Body of pancreas (tissue), 4 donors: ENCODE measurements at regions not wholly inside any gene's neighbourhood (a gene's known extent, or its start where the extent isn't known, plus 50 kb on each side); places are given as distances from the start of the nearest gene placed in this dataset.

ENCODE experiments used
- POLR2A ChIP-seq, 3 donors: fragments of 450-650 bp; IDR thresholded peaks; one replicate each; pipeline ENCODE4 v1.6.1; 2016; ENCODE audit warnings: antibody characterized with exemption in 3 of 3, mild to moderate bottlenecking in 2 of 3
- TF ChIP-seq, protein P1 (sequence below), 7 experiments: fragments of 450-650 bp in 4 of 7; fragments of 200-600 bp in 3 of 7; sonication (generic) in 3 of 7; IDR thresholded peaks; one replicate each; pipeline ENCODE4 v1.5.1; 2016 to 2019; ENCODE audit warnings: antibody characterized with exemption in 7 of 7

DNA sequence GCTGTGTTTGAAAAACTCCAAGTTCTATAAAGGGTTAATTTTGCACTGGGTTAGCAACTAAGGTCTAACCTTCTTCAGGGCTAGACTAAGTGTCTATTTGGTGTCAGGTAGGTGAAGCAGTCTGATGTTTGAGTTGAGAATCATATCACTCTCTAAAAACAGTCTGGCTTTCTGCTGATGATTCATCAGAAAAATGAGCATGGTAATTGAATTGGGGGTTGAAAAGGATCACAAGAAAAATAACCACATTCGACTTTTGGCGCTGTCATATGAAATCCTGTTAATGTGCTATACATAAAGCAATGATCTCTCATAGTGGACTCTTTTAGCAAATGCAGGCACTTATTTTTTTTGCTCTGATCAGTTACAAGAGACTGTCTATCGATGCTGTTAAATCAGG lies 242.2 kb upstream of the AZI2 start:
- TF ChIP-seq, protein P1, sequence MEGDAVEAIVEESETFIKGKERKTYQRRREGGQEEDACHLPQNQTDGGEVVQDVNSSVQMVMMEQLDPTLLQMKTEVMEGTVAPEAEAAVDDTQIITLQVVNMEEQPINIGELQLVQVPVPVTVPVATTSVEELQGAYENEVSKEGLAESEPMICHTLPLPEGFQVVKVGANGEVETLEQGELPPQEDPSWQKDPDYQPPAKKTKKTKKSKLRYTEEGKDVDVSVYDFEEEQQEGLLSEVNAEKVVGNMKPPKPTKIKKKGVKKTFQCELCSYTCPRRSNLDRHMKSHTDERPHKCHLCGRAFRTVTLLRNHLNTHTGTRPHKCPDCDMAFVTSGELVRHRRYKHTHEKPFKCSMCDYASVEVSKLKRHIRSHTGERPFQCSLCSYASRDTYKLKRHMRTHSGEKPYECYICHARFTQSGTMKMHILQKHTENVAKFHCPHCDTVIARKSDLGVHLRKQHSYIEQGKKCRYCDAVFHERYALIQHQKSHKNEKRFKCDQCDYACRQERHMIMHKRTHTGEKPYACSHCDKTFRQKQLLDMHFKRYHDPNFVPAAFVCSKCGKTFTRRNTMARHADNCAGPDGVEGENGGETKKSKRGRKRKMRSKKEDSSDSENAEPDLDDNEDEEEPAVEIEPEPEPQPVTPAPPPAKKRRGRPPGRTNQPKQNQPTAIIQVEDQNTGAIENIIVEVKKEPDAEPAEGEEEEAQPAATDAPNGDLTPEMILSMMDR (IDR thresholded peaks at IDR 0.05) = no peak
- TF ChIP-seq POLR2A (IDR thresholded peaks at IDR 0.05) = no peak
